ENCODE measurements at regions not wholly inside any gene's neighbourhood (a gene's known extent, or its start where the extent isn't known, plus 50 kb on each side); places are given as distances from the start of the nearest gene placed in this dataset.

- TF ChIP-seq, protein P1, sequence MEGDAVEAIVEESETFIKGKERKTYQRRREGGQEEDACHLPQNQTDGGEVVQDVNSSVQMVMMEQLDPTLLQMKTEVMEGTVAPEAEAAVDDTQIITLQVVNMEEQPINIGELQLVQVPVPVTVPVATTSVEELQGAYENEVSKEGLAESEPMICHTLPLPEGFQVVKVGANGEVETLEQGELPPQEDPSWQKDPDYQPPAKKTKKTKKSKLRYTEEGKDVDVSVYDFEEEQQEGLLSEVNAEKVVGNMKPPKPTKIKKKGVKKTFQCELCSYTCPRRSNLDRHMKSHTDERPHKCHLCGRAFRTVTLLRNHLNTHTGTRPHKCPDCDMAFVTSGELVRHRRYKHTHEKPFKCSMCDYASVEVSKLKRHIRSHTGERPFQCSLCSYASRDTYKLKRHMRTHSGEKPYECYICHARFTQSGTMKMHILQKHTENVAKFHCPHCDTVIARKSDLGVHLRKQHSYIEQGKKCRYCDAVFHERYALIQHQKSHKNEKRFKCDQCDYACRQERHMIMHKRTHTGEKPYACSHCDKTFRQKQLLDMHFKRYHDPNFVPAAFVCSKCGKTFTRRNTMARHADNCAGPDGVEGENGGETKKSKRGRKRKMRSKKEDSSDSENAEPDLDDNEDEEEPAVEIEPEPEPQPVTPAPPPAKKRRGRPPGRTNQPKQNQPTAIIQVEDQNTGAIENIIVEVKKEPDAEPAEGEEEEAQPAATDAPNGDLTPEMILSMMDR (conservative IDR thresholded peaks at IDR 0.05; ENCODE audit: low read depth, low read length), result no peak
- H3K4me3 ChIP-seq (ENCODE audit: low read depth, low read length), result no peak overlapping the region
- DNase-seq (ENCODE audit: low read depth), result no peak
These were observed 432.1 kb upstream of the PCDH15 start for GRCh38 chr10:55233090-55233489.

DNA sequence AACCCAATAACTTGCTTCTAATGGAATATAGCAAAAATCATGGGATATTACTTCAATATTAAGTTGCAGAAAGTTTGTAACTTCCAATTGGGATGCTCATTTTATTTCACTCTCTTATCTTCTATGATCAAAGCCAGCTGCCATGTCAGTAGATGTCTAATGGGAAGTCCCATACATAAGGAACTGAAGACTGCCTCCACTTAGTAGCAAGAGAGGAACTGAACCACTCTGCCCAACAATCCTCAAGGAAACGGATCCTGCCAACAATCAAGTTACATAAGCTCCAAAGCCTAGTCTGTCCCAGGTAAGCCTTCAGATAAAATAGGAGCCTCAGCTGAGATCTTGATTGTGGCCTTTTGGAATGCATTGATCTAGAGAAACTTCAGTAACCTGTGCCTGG lies 431.5 kb upstream of the PCDH15 start:
- TF ChIP-seq, protein P1 (conservative IDR thresholded peaks at IDR 0.05; ENCODE audit: low read depth, low read length), result no peak

DNA sequence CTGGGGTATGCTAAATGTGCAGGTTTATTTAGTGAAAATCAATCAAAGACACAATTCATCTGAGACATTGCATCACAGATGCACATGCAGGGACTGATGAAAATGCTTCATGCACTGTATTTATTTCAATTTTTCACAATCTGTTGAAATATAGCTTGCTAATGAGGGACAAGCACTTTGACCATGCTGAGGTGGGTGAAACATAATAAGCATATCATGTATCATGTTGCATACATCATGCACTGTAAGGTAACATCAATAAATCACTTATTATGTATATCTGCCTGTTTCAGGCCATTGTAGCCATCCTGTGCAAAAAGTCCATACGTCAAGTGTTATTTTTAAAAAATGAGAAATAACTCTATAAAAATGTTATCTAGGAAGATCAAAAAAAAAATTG lies 426.9 kb upstream of the PCDH15 start:
- no peak overlapping the region for H3K4me3 ChIP-seq (ENCODE audit: low read depth, low read length)
- no peak for DNase-seq (ENCODE audit: low read depth)
- TF ChIP-seq, protein P1 (conservative IDR thresholded peaks at IDR 0.05; ENCODE audit: low read depth, low read length), result no peak

More for the DNA sequence above, 431.5 kb upstream of the PCDH15 start:
- DNase-seq (ENCODE audit: low read depth), result no peak
- H3K4me3 ChIP-seq (ENCODE audit: low read depth, low read length), result no peak overlapping the region

DNA sequence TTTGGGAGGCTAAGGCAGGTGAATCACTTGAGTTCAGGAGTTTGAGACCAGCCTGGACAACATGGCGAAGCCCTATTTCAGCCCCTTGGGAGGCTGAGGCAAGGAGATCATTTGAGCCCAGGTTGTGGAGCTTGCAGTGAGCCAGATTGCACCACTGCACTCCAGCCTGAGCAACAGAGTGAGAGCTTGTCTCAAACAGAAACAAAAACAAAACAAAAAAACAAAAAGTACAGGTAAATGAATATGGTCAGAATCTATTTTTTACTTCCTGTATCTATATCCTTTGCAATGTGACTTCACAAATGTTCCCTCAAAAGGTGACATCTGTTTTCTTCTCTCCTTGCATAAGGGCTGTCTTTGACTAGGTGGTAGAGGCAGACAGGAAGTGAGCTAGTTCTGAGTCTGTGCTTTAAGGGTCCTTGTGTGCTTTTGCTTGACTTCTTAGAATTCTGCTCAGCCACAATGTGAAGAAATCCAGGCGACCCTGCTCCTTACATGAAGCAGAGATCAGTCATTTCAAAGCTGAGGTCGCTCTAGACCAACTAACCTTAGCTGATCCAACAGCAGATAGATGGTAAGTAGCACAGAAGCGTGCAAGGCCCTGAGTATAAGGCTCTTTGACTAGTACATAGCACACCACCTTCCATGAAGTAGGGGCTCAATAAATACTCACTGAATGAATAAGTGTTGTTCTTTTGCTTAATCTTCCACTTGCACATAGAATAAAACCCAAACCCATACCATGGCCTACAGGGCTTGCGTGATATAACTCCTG lies 423.2 kb upstream of the PCDH15 start:
- TF ChIP-seq, protein P1 (conservative IDR thresholded peaks at IDR 0.05; ENCODE audit: low read depth, low read length), result no peak
- DNase-seq (ENCODE audit: low read depth), result no peak
- H3K4me3 ChIP-seq (ENCODE audit: low read depth, low read length), result no peak overlapping the region

DNA sequence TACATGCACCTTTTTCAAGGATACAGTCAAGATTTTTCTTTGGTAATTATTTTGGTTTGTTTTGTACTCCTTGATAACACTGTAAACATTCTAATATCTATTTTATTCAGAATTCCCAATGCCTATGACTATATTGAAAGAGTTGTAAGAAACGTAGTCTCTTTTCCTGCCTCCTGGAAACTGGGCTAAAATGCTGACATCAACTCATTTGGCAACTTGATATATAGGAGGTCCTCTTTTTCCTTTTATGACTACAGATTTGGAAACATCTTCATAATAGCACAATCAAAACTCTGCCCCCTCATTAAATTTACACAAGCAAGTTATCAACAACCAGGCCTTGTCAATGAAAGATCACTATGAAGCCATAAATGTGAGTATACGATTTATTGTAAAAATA lies 422.3 kb upstream of the PCDH15 start:
- no peak for DNase-seq (ENCODE audit: low read depth)
- TF ChIP-seq, protein P1 (conservative IDR thresholded peaks at IDR 0.05; ENCODE audit: low read depth, low read length), result no peak
- H3K4me3 ChIP-seq (ENCODE audit: low read depth, low read length), result no peak overlapping the region

- no peak overlapping the region for H3K4me3 ChIP-seq (ENCODE audit: low read depth, low read length)
- TF ChIP-seq, protein P1 (conservative IDR thresholded peaks at IDR 0.05; ENCODE audit: low read depth, low read length), result no peak
- no peak for DNase-seq (ENCODE audit: low read depth)
These were observed 419.9 kb upstream of the PCDH15 start for GRCh38 chr10:55220975-55221374.

DNA sequence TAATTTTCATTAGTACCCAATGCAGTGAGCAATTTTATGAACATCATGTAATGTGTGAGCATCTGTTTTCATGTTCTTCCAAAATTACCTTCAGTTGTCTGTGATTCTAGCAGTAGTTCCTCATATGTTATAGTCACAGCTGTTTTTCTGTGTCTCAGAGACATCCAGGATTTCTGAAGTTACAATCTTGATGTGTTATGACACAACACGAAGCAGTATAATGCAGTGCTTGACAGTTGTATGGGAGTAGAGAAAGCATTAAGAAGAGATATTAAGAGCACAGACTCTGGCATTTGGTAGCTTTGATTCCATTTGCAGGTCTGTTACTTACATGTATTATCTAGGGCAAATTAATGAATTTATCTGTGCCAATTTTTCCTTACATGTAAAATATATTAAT lies 414.7 kb upstream of the PCDH15 start:
- TF ChIP-seq, protein P1 (conservative IDR thresholded peaks at IDR 0.05; ENCODE audit: low read depth, low read length), result no peak
- no peak for DNase-seq (ENCODE audit: low read depth)
- no peak overlapping the region for H3K4me3 ChIP-seq (ENCODE audit: low read depth, low read length)

All from choroid plexus epithelial cell (primary cell).